Endodermal cell (in vitro differentiated cells): ENCODE measurements at regions not wholly inside any gene's neighbourhood (a gene's known extent, or its start where the extent isn't known, plus 50 kb on each side); places are given as distances from the start of the nearest gene placed in this dataset.

Source experiments
- DNase-seq: peaks from one replicate; pipeline ENCODE4 v3.0.0-alpha.2; 2017
- H3K27ac ChIP-seq: 2 replicates; pipeline ENCODE4 v1.5.1; 2013; ENCODE audit warnings: mild to moderate bottlenecking, low read depth, low read length, moderate library complexity
- H3K27me3 ChIP-seq: 2 replicates; pipeline ENCODE4 v1.6.1; 2013; ENCODE audit warnings: mild to moderate bottlenecking, low read length, moderate library complexity; ENCODE audit not compliant: insufficient read depth, control insufficient read depth, poor library complexity, severe bottlenecking
- H3K36me3 ChIP-seq: 2 replicates; pipeline ENCODE4 v1.7.0; 2013; ENCODE audit warnings: mild to moderate bottlenecking, low read length, moderate library complexity; ENCODE audit not compliant: control insufficient read depth, insufficient read depth
- H3K4me1 ChIP-seq: one replicate; pipeline ENCODE4 v1.7.0; 2013; ENCODE audit warnings: low read length; ENCODE audit not compliant: control insufficient read depth, insufficient read depth
- H3K4me3 ChIP-seq: 2 replicates; pipeline ENCODE4 v1.5.1; 2013; ENCODE audit warnings: mild to moderate bottlenecking, low read length, moderate library complexity
- H3K9ac ChIP-seq: 2 replicates; pipeline ENCODE4 v1.6.1; 2013; ENCODE audit warnings: mild to moderate bottlenecking, low read length, moderate library complexity; ENCODE audit not compliant: poor library complexity, severe bottlenecking; ENCODE audit errors: extremely low read depth
- H3K9me3 ChIP-seq: 2 replicates; pipeline ENCODE4 v1.6.1; 2013; ENCODE audit warnings: mild to moderate bottlenecking, low read length, moderate library complexity; ENCODE audit not compliant: control insufficient read depth
- H3K27ac Mint-ChIP-seq: 2 replicates; pipeline ENCODE4 v1.8.0; 2020; ENCODE audit warnings: mixed read lengths
- H3K27me3 Mint-ChIP-seq: 2 replicates; pipeline ENCODE4 v1.8.0; 2021; ENCODE audit warnings: mild to moderate bottlenecking, mixed read lengths; ENCODE audit not compliant: insufficient read depth
- H3K36me3 Mint-ChIP-seq: 2 replicates; pipeline ENCODE4 v1.8.0; 2020; ENCODE audit warnings: low read depth, mixed read lengths
- H3K4me1 Mint-ChIP-seq: 2 replicates; pipeline ENCODE4 v1.8.0; 2020; ENCODE audit warnings: mixed read lengths
- H3K4me3 Mint-ChIP-seq: 2 replicates; pipeline ENCODE4 v1.8.0; 2020; ENCODE audit warnings: mild to moderate bottlenecking, moderate library complexity, mixed read lengths
- H3K9me3 Mint-ChIP-seq: 2 replicates; pipeline ENCODE4 v1.8.0; 2020; ENCODE audit warnings: mild to moderate bottlenecking, mixed read lengths
- WGBS, 2 experiments: methylation state at CpG; one replicate each; pipeline versions ENCODE4 v1.1.5 to v1.1.7; 2013; ENCODE audit warnings: missing lambda C conversion rate in 2 of 2, mixed read lengths in 1 of 2; ENCODE audit not compliant: insufficient coverage in 1 of 2, insufficient read length in 1 of 2; 5-methylcytosine and 5-hydroxymethylcytosine counted together
- TF ChIP-seq, protein P1 (sequence below): fragments of 200-600 bp; sonication (generic); conservative IDR thresholded peaks from 2 replicates; pipeline ENCODE4 v1.5.0; 2021; ENCODE audit warnings: antibody characterized with exemption, mild to moderate bottlenecking

DNA sequence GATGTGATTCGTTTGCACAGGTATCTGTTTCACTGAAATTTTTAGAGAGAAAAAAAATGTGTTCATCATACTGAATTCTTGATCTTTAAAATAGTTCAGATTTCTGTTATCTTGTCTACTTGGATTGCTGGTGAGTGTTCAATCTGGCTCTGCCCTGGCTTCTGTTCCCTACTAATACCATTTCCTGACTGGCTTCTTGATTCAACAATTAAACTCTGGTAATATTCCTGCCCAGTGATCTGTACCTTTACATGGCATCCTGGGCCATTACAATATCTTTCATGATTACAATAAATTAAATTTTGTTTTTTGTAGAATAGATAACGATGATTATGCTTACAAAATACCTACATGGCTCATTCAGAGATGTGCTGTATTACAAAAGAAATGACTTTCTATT is 1388.0 kb upstream of the TENM3 start:
- Mint-ChIP-seq H3K27ac (no peak overlapping the region), H3K4me3 (no peak overlapping the region), H3K4me1 (peaks cover 6% of the 10 kb centered on the region), H3K27me3 (no peaks in the 10 kb centered on the region), H3K9me3 (peaks cover 13% of the 10 kb centered on the region), H3K36me3 (no peaks in the 10 kb centered on the region)
- Histone ChIP-seq H3K36me3 (no peaks in the 10 kb centered on the region), H3K27me3 (no peaks in the 10 kb centered on the region), H3K27ac (no peak overlapping the region), H3K4me3 (no peak overlapping the region), H3K9ac (no peak overlapping the region), H3K4me1 (no peaks in the 10 kb centered on the region), H3K9me3 (no peaks in the 10 kb centered on the region)
- TF ChIP-seq, protein P1, sequence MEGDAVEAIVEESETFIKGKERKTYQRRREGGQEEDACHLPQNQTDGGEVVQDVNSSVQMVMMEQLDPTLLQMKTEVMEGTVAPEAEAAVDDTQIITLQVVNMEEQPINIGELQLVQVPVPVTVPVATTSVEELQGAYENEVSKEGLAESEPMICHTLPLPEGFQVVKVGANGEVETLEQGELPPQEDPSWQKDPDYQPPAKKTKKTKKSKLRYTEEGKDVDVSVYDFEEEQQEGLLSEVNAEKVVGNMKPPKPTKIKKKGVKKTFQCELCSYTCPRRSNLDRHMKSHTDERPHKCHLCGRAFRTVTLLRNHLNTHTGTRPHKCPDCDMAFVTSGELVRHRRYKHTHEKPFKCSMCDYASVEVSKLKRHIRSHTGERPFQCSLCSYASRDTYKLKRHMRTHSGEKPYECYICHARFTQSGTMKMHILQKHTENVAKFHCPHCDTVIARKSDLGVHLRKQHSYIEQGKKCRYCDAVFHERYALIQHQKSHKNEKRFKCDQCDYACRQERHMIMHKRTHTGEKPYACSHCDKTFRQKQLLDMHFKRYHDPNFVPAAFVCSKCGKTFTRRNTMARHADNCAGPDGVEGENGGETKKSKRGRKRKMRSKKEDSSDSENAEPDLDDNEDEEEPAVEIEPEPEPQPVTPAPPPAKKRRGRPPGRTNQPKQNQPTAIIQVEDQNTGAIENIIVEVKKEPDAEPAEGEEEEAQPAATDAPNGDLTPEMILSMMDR = no peak
- 88% methylated on average over 1 to 2 of the region's 2 CpGs for WGBS, 2 experiments
- no peak for DNase-seq

DNA sequence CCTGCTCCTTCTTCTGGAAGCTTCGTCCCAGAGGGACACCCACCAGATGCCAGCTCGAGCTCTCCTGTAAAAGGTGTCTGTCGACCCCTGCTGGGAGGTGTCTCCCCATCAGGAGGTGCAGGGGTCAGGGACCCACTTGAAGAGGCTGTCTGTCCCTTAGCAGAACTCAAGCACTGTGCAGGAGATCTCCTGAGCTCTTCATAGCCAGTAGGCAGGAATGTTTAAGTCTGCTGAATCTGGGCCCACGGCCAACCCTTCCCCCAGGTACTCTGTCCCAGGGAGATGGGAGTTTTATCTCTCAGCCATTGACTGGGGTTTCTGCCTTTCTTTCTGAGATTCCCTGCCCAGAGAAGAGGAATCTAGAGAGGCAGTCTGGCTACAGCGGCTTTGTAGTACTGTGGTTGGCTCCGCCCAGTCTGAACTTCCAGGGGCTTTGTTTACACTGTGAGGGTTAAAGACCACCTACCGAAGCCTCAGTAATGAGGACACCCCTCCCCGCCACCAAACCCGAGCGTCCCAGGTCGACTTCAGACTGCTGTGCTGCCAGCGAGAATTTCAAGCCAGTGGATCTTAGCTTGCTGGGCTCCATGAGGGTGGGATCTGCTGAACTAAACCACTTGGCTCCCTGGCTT is 1383.0 kb upstream of the TENM3 start:
- H3K4me3 ChIP-seq = no peak overlapping the region
- Mint-ChIP-seq H3K27me3 (no peaks in the 10 kb centered on the region), H3K9me3 (peaks cover 13% of the 10 kb centered on the region), H3K36me3 (no peaks in the 10 kb centered on the region), H3K27ac (no peak overlapping the region), H3K4me1 (peaks cover 9% of the 10 kb centered on the region), H3K4me3 (no peak overlapping the region)
- no peak overlapping the region for H3K9ac ChIP-seq
- TF ChIP-seq, protein P1 = no peak
- 76 to 84% methylated on average over 11 to 12 of the region's 12 CpGs for WGBS, 2 experiments
- no peaks in the 10 kb centered on the region for H3K36me3 ChIP-seq
- no peak overlapping the region for H3K27ac ChIP-seq
- no peaks in the 10 kb centered on the region for H3K4me1 ChIP-seq
- no peaks in the 10 kb centered on the region for H3K9me3 ChIP-seq
- H3K27me3 ChIP-seq = no peaks in the 10 kb centered on the region
- no peak for DNase-seq

DNA sequence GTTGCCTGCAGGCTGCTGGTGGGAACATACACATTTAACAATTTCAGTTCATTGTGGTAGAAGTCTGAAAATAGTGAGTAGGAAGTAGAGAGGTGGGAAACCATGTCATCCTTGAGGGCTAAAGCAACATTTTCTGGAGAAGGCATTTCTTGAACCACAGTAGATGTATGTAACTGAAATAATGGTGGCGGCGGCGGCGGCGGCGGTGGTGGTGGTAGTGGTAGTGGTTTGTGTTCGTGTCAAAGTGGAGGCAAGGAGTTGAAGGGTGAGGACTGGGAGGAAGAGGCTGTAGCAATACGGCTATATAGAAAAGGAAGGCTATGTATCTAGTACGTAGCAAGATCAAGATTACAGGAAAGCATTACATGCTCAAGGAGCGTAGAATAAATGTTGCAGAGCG is 1381.6 kb upstream of the TENM3 start:
- Mint-ChIP-seq H3K4me3 (no peak overlapping the region), H3K36me3 (no peaks in the 10 kb centered on the region)
- no peak for DNase-seq

More for the DNA sequence above, 1381.6 kb upstream of the TENM3 start:
- 92 to 96% methylated on average over 6 to 11 of the region's 11 CpGs for WGBS, 2 experiments
- Mint-ChIP-seq H3K27ac (no peak overlapping the region), H3K27me3 (no peaks in the 10 kb centered on the region), H3K9me3 (peaks cover 11% of the 10 kb centered on the region), H3K4me1 (peaks cover 9% of the 10 kb centered on the region)
- H3K4me1 ChIP-seq = no peaks in the 10 kb centered on the region
- peaks cover 4% of the 10 kb centered on the region for H3K9me3 ChIP-seq
- TF ChIP-seq, protein P1 = no peak
- H3K27ac ChIP-seq = no peak overlapping the region
- no peaks in the 10 kb centered on the region for H3K27me3 ChIP-seq
- H3K36me3 ChIP-seq = no peaks in the 10 kb centered on the region
- no peak overlapping the region for H3K9ac ChIP-seq
- H3K4me3 ChIP-seq = no peak overlapping the region
